Osteocyte (in vitro differentiated cells): ENCODE measurements at regions not wholly inside any gene's neighbourhood (a gene's known extent, or its start where the extent isn't known, plus 50 kb on each side); places are given as distances from the start of the nearest gene placed in this dataset.
"Not testable (repeated sequence)": the region's sequence is repeated elsewhere in the genome, so short reads cannot be mapped to it uniquely, and the experiment has no call there.

Experiments
- DNase-seq: peaks from one replicate; pipeline ENCODE4 v3.0.0; 2021; ENCODE audit warnings: mixed read lengths; ENCODE audit not compliant: unreplicated experiment; ENCODE audit errors: extremely low spot score
- H3K27ac Mint-ChIP-seq: one replicate; pipeline ENCODE4 v1.8.0; 2021; ENCODE audit warnings: mild to moderate bottlenecking, mixed read lengths; ENCODE audit not compliant: unreplicated experiment
- H3K27me3 Mint-ChIP-seq: one replicate; pipeline ENCODE4 v1.8.0; 2021; ENCODE audit warnings: mixed read lengths; ENCODE audit not compliant: unreplicated experiment
- H3K36me3 Mint-ChIP-seq: one replicate; pipeline ENCODE4 v1.8.0; 2021; ENCODE audit warnings: mixed read lengths; ENCODE audit not compliant: unreplicated experiment
- H3K4me1 Mint-ChIP-seq: one replicate; pipeline ENCODE4 v1.8.0; 2021; ENCODE audit warnings: mixed read lengths; ENCODE audit not compliant: unreplicated experiment
- H3K4me3 Mint-ChIP-seq: one replicate; pipeline ENCODE4 v1.8.0; 2021; ENCODE audit warnings: mild to moderate bottlenecking, moderate library complexity, mixed read lengths; ENCODE audit not compliant: unreplicated experiment
- H3K9me3 Mint-ChIP-seq: one replicate; pipeline ENCODE4 v1.8.0; 2021; ENCODE audit warnings: mixed read lengths; ENCODE audit not compliant: unreplicated experiment
- TF ChIP-seq, protein P1 (sequence below): fragments of 200-600 bp; sonication (generic); IDR thresholded peaks from 2 replicates; pipeline ENCODE4 v1.5.0; 2021; ENCODE audit warnings: antibody characterized with exemption, mild to moderate bottlenecking, moderate library complexity

DNA sequence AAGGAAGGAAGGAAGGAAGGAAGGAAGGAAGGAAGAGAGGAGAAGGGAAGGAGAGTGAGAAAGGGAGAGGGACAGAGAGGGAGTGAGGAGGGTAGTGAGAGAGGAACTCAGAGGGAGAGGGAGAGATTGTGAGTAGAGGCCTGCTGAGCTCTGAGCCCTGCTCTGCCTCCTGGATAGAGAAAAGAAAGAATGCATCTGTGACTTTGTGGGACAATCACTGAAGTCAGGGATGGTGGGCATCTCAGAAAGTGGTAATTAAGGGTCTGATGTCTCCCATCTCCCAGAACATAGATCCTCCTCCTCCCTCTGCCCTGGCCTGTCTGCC, 142.9 kb upstream of the BANK1 start:
- no peaks in the 10 kb centered on the region for H3K9me3 Mint-ChIP-seq
- TF ChIP-seq, protein P1, sequence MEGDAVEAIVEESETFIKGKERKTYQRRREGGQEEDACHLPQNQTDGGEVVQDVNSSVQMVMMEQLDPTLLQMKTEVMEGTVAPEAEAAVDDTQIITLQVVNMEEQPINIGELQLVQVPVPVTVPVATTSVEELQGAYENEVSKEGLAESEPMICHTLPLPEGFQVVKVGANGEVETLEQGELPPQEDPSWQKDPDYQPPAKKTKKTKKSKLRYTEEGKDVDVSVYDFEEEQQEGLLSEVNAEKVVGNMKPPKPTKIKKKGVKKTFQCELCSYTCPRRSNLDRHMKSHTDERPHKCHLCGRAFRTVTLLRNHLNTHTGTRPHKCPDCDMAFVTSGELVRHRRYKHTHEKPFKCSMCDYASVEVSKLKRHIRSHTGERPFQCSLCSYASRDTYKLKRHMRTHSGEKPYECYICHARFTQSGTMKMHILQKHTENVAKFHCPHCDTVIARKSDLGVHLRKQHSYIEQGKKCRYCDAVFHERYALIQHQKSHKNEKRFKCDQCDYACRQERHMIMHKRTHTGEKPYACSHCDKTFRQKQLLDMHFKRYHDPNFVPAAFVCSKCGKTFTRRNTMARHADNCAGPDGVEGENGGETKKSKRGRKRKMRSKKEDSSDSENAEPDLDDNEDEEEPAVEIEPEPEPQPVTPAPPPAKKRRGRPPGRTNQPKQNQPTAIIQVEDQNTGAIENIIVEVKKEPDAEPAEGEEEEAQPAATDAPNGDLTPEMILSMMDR = no peak
- H3K4me3 Mint-ChIP-seq = no peak overlapping the region
- no peaks in the 10 kb centered on the region for H3K36me3 Mint-ChIP-seq
- no peak for DNase-seq
- H3K4me1 Mint-ChIP-seq = peaks cover 10% of the 10 kb centered on the region
- H3K27ac Mint-ChIP-seq = no peak overlapping the region
- peaks cover 43% of the 10 kb centered on the region for H3K27me3 Mint-ChIP-seq

DNA sequence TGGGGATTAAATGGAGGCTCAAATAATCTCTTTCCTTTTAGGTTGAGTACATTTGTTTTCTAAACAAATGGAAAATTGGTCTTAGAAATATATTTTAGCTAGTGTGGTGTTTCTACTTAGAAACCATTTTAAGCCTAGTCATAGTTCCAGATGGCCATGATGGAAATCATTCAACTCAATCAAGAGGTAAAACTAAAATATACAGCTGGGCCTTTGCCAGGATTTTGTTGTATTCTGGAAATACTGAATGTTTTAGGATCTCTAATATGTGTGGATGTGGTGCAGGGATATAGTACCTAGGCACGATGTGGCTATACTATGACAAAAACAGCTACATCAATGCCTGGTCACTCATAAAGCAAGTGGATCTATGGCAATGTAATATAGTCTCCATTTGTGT, 146.0 kb upstream of the BANK1 start:
- Mint-ChIP-seq H3K36me3 (no peaks in the 10 kb centered on the region), H3K4me3 (no peak overlapping the region), H3K27ac (no peak overlapping the region), H3K4me1 (peaks cover 10% of the 10 kb centered on the region), H3K27me3 (peaks cover 53% of the 10 kb centered on the region), H3K9me3 (no peaks in the 10 kb centered on the region)
- no peak for DNase-seq
- TF ChIP-seq, protein P1 = no peak

DNA sequence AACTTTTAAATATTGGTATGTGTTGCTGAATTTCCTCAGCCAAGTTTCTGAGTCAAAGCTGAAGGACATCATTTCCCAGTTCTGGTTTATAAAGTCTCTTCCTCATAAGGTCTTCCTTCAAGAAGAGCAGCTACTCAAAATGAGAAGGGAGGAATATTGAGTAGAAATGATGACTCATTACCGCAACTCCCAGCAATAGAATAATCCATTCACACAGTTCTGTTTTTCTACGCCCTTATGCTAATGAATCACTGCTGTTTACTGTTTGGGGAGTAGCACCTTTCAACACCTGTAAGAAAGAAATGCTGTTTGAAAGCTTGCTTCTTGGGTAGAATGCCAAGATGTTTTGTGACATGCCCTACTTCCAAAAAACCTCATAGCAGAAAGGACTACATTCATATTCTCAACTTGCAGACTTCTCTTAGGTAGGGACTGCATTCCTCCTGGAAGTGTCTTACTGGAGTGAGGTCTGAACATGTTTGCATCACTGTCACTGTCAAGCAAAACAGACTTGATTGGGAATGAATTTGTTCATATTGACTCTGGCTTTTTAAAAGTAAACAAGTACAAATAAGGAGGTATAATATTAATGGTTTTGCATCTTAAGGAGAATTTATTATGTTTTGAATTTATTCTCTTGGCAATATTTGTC, 147.2 kb upstream of the BANK1 start:
- Mint-ChIP-seq H3K27ac (no peak overlapping the region), H3K27me3 (peaks cover 44% of the 10 kb centered on the region), H3K4me3 (no peak overlapping the region), H3K9me3 (no peaks in the 10 kb centered on the region), H3K4me1 (peaks cover 10% of the 10 kb centered on the region), H3K36me3 (no peaks in the 10 kb centered on the region)
- TF ChIP-seq, protein P1 = no peak
- DNase-seq = no peak

DNA sequence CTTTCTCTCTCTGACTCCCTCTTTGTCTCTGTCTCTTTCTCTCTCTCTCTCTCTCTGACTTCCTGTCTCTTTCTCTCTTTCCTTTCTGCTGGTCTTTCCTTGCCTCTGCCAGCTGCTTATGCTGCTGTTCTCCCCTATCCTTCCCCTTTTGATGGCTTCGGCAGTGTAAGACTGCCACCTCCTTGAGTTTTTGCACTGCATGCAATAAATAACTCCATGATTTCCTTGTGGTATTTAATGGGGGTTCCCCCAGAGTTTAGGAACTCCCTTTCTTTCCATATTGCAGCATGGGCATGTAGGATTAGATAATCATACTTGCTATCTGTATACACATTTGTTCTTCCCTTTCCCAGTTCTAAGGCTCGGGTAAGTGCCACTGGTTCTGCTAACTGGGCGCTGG, 157.8 kb upstream of the BANK1 start:
- DNase-seq, H3K27ac Mint-ChIP-seq, H3K27me3 Mint-ChIP-seq, H3K4me3 Mint-ChIP-seq, H3K4me1 Mint-ChIP-seq, H3K36me3 Mint-ChIP-seq, H3K9me3 Mint-ChIP-seq: not testable (repeated sequence)

DNA sequence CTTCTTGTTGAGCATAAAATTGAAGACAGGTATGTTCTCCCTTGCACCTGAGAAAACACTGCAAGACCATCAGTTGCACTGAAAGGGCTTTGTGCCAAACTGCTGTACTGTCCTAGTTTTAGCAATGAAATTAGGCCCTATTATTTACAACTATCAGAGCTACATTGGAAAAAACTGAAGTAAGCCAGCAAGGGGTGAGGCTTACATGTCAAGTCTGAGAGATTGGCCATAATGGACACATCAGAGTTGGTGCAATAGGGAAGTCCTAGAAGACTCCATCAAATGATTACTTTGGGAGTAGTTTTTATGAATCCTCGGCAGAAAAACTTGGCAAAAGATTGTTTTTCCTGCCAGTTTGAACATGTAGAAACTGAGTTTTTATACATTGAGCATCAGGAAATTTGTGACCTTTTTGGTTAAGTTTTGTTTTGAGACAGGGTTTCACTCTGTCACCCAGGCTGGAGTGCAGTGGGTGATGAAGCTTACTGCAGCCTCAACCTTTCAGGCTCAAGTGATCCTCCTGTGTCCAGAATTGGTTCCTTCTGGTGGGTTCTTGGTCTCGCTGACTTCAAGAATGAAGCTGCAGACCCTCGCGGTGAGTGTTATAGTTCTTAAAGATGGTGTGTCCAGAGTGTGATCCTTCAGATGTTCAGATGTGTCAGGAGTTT, 160.1 kb upstream of the BANK1 start:
- no peaks in the 10 kb centered on the region for H3K4me1 Mint-ChIP-seq
- no peaks in the 10 kb centered on the region for H3K36me3 Mint-ChIP-seq
- H3K9me3 Mint-ChIP-seq = no peaks in the 10 kb centered on the region
- peaks cover 21% of the 10 kb centered on the region for H3K27me3 Mint-ChIP-seq
- no peak overlapping the region for H3K4me3 Mint-ChIP-seq
- TF ChIP-seq, protein P1 = no peak
- H3K27ac Mint-ChIP-seq = no peak overlapping the region
- DNase-seq = no peak
